Mammary epithelial cell (primary cell): ENCODE measurements at regions not wholly inside any gene's neighbourhood (a gene's known extent, or its start where the extent isn't known, plus 50 kb on each side); places are given as distances from the start of the nearest gene placed in this dataset.

ENCODE experiments used
- CTCF ChIP-seq, 2 donors: IDR thresholded peaks in 1 of 2; conservative IDR thresholded peaks in 1 of 2; 2 replicates each; pipeline ENCODE4 v1.5.1; 2011 to 2012; ENCODE audit warnings: inconsistent platforms in 2 of 2, low read length in 2 of 2, mild to moderate bottlenecking in 2 of 2, control low read depth in 1 of 2, low read depth in 1 of 2; ENCODE audit not compliant: insufficient read depth in 1 of 2; ENCODE audit errors: extremely low read depth in 1 of 2
- EZH2 ChIP-seq: IDR thresholded peaks from 2 replicates; pipeline ENCODE4 v1.6.1; 2012; ENCODE audit warnings: low read length, inconsistent platforms, borderline replicate concordance

GRCh38 chr7:85705076-85705475, 518.2 kb upstream of the SEMA3D start:
- no peak for TF ChIP-seq CTCF (conservative IDR thresholded peaks at IDR 0.05 in 1 of 2, IDR thresholded peaks at IDR 0.05 in 1 of 2; ENCODE audit: extremely low read depth in 1 of 2, insufficient read depth in 1 of 2, low read depth in 1 of 2, low read length in 2 of 2)
- TF ChIP-seq EZH2, result no peak
